WTC11 (cell line): ENCODE measurements at regions not wholly inside any gene's neighbourhood (a gene's known extent, or its start where the extent isn't known, plus 50 kb on each side); places are given as distances from the start of the nearest gene placed in this dataset.

Experiments
- ATAC-seq: fragments of 200-7000 bp; cut with Tn5 transposase; 2 replicates; pipeline ENCODE4 v1.10.0; 2021; ENCODE audit warnings: mild to moderate bottlenecking, moderate library complexity
- CTCF ChIA-PET: fragments of 300-600 bp; sonication (Branson Sonifier 250); formaldehyde crosslinking; loops from one replicate; lab custom pipeline; 2021; ENCODE audit warnings: antibody characterized with exemption; lab: Charles Lee
- POLR2A ChIA-PET: fragments of 350-600 bp; sonication (Branson Sonifier 250); formaldehyde crosslinking; loops from one replicate; lab custom pipeline; 2021; ENCODE audit warnings: antibody characterized with exemption; lab: Charles Lee
- DNase-seq: peaks from one replicate; pipeline ENCODE4 v3.0.0; 2021; ENCODE audit warnings: low spot score
- H3K27ac Mint-ChIP-seq: 2 replicates; pipeline ENCODE4 v1.8.0; 2021; ENCODE audit warnings: mixed read lengths
- H3K27me3 Mint-ChIP-seq: 2 replicates; pipeline ENCODE4 v1.8.0; 2021; ENCODE audit warnings: low read depth, mild to moderate bottlenecking, moderate library complexity, mixed read lengths
- H3K36me3 Mint-ChIP-seq: 2 replicates; pipeline ENCODE4 v1.8.0; 2021; ENCODE audit warnings: mixed read lengths
- H3K4me1 Mint-ChIP-seq: 2 replicates; pipeline ENCODE4 v1.8.0; 2022; ENCODE audit warnings: mixed read lengths
- H3K4me3 Mint-ChIP-seq: 2 replicates; pipeline ENCODE4 v1.8.0; 2021; ENCODE audit warnings: mild to moderate bottlenecking, moderate library complexity, mixed read lengths
- H3K9me3 Mint-ChIP-seq: 2 replicates; pipeline ENCODE4 v1.8.0; 2021; ENCODE audit warnings: mixed read lengths
- ATF1 ChIP-seq: sonication (generic); formaldehyde crosslinking; IDR thresholded peaks from 2 replicates; pipeline ENCODE4 v1.8.1; 2023; ENCODE audit warnings: mild to moderate bottlenecking, moderate library complexity, missing genetic modification reagents
- ATF2 ChIP-seq: sonication (generic); formaldehyde crosslinking; IDR thresholded peaks from 2 replicates; pipeline ENCODE4 v1.8.1; 2022; ENCODE audit warnings: low read depth, missing genetic modification reagents, borderline replicate concordance
- FOXJ3 ChIP-seq: sonication (generic); formaldehyde crosslinking; IDR thresholded peaks from 2 replicates; pipeline ENCODE4 v1.9.0; 2021; ENCODE audit warnings: missing genetic modification reagents, mild to moderate bottlenecking, borderline replicate concordance
- MAX ChIP-seq: sonication (generic); formaldehyde crosslinking; IDR thresholded peaks from 2 replicates; pipeline ENCODE4 v1.8.0; 2022; ENCODE audit warnings: mild to moderate bottlenecking, missing genetic modification reagents
- RELA ChIP-seq: sonication (generic); formaldehyde crosslinking; IDR thresholded peaks from 2 replicates; pipeline ENCODE4 v1.8.1; 2022; ENCODE audit warnings: missing genetic modification reagents, mild to moderate bottlenecking, borderline replicate concordance
- SOX15 ChIP-seq: fragments of 250-450 bp; sonication (Bioruptor Pico); IDR thresholded peaks from 2 replicates; pipeline ENCODE4 v1.9.0; 2021; ENCODE audit warnings: mild to moderate bottlenecking
- SP1 ChIP-seq: sonication (generic); formaldehyde crosslinking; conservative IDR thresholded peaks from 2 replicates; pipeline ENCODE4 v1.8.1; 2022; ENCODE audit warnings: missing genetic modification reagents
- TP53 ChIP-seq: sonication (generic); formaldehyde crosslinking; IDR thresholded peaks from 2 replicates; pipeline ENCODE4 v1.8.1; 2023; ENCODE audit warnings: mild to moderate bottlenecking, missing genetic modification reagents
- ZBTB21 ChIP-seq: sonication (generic); formaldehyde crosslinking; IDR thresholded peaks from 2 replicates; pipeline ENCODE4 v1.8.1; 2023; ENCODE audit warnings: mild to moderate bottlenecking, missing genetic modification reagents, borderline replicate concordance
- ZNF317 ChIP-seq: sonication (generic); formaldehyde crosslinking; IDR thresholded peaks from 2 replicates; pipeline ENCODE4 v1.8.1; 2023; ENCODE audit warnings: low read depth, mild to moderate bottlenecking, moderate library complexity, missing genetic modification reagents, borderline replicate concordance
- TF ChIP-seq, protein P1 (sequence below): sonication (generic); formaldehyde crosslinking; conservative IDR thresholded peaks from 2 replicates; pipeline ENCODE4 v1.8.1; 2023; ENCODE audit warnings: mild to moderate bottlenecking, low read depth, missing genetic modification reagents, moderate library complexity
- TF ChIP-seq, protein P2 (sequence below): sonication (generic); formaldehyde crosslinking; IDR thresholded peaks from 2 replicates; pipeline ENCODE4 v1.8.0; 2022; ENCODE audit warnings: mild to moderate bottlenecking, missing genetic modification reagents
- TF ChIP-seq, protein P3 (sequence below): fragments of 200-600 bp; IDR thresholded peaks from 2 replicates; pipeline ENCODE4 v1.8.0; 2022; ENCODE audit warnings: antibody characterized with exemption
- TF ChIP-seq, protein P4 (sequence below): fragments of 250-450 bp; sonication (Bioruptor Pico); IDR thresholded peaks from 2 replicates; pipeline ENCODE4 v1.8.0; 2021; ENCODE audit warnings: mild to moderate bottlenecking
- TF ChIP-seq, protein P5 (sequence below): fragments of 250-450 bp; sonication (Bioruptor Pico); conservative IDR thresholded peaks from 2 replicates; pipeline ENCODE4 v1.9.0; 2021; ENCODE audit warnings: mild to moderate bottlenecking

GRCh38 chr4:77236806-77237205, 79.8 kb downstream of the CCNG2 start (continued):
- TF ChIP-seq, protein P1, sequence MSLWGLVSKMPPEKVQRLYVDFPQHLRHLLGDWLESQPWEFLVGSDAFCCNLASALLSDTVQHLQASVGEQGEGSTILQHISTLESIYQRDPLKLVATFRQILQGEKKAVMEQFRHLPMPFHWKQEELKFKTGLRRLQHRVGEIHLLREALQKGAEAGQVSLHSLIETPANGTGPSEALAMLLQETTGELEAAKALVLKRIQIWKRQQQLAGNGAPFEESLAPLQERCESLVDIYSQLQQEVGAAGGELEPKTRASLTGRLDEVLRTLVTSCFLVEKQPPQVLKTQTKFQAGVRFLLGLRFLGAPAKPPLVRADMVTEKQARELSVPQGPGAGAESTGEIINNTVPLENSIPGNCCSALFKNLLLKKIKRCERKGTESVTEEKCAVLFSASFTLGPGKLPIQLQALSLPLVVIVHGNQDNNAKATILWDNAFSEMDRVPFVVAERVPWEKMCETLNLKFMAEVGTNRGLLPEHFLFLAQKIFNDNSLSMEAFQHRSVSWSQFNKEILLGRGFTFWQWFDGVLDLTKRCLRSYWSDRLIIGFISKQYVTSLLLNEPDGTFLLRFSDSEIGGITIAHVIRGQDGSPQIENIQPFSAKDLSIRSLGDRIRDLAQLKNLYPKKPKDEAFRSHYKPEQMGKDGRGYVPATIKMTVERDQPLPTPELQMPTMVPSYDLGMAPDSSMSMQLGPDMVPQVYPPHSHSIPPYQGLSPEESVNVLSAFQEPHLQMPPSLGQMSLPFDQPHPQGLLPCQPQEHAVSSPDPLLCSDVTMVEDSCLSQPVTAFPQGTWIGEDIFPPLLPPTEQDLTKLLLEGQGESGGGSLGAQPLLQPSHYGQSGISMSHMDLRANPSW (CRISPR knock-in tag), result no peak
- TF ChIP-seq RELA (CRISPR knock-in tag) (no peak), SOX15 (CRISPR knock-in tag) (no peak), ATF1 (CRISPR knock-in tag) (no peak)
- TF ChIP-seq, protein P2, sequence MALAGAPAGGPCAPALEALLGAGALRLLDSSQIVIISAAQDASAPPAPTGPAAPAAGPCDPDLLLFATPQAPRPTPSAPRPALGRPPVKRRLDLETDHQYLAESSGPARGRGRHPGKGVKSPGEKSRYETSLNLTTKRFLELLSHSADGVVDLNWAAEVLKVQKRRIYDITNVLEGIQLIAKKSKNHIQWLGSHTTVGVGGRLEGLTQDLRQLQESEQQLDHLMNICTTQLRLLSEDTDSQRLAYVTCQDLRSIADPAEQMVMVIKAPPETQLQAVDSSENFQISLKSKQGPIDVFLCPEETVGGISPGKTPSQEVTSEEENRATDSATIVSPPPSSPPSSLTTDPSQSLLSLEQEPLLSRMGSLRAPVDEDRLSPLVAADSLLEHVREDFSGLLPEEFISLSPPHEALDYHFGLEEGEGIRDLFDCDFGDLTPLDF, result no peak

DNA sequence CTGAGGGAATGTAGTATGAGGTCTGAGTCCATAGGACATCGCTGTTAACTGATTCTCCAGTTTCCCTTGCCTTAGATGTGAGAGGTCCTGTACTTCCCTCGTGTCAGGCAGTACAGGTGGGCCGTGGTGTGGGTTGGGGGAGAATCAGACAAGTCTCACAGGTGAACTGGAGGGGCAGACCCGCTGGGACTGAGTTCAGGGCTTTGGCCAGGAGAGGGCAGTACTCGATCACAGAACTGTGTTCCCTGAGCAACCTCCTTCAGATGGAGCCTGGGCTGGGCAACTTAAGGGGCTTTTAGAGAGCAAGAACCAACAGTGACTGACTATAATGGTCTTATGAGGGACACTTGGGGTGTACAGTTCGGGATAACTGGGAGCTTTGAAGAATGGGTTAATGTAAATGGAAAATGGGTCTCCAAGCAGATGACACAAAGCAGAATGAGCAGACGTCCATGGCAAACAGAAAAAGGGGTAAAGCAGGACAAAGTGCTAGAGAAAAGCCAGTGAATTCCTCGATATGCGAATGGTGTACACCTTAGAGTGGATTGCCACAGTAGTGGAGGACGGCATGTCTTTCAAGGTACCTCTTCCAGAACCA, 83.6 kb downstream of the CCNG2 start:
- CTCF ChIA-PET, result interaction anchor here (0.6 to 5.0 kb wide), 6 partner anchors 18 to 178 kb away, joined by 3 to 29 read pairs (median 4); no protein-coding TSS in a partner anchor
- Mint-ChIP-seq H3K4me3 (no peak overlapping the region), H3K27me3 (peaks cover 6% of the 10 kb centered on the region), H3K36me3 (no peaks in the 10 kb centered on the region), H3K27ac (no peak overlapping the region)
- TF ChIP-seq ZBTB21 (CRISPR knock-in tag), result no peak
- TF ChIP-seq, protein P3, sequence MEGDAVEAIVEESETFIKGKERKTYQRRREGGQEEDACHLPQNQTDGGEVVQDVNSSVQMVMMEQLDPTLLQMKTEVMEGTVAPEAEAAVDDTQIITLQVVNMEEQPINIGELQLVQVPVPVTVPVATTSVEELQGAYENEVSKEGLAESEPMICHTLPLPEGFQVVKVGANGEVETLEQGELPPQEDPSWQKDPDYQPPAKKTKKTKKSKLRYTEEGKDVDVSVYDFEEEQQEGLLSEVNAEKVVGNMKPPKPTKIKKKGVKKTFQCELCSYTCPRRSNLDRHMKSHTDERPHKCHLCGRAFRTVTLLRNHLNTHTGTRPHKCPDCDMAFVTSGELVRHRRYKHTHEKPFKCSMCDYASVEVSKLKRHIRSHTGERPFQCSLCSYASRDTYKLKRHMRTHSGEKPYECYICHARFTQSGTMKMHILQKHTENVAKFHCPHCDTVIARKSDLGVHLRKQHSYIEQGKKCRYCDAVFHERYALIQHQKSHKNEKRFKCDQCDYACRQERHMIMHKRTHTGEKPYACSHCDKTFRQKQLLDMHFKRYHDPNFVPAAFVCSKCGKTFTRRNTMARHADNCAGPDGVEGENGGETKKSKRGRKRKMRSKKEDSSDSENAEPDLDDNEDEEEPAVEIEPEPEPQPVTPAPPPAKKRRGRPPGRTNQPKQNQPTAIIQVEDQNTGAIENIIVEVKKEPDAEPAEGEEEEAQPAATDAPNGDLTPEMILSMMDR, result peak; percentile 80
- TF ChIP-seq, all 79 proteins: peak for 1
- ATAC-seq (peak; percentile 99), DNase-seq (peak; percentile 89)
- POLR2A ChIA-PET, result no interaction called here
- H3K4me1 Mint-ChIP-seq, result no peaks in the 10 kb centered on the region; the same call in 1 of the 2 replicates
- H3K9me3 Mint-ChIP-seq, result no peaks in the 10 kb centered on the region

- H3K4me3 Mint-ChIP-seq, result no peak overlapping the region
- CTCF ChIA-PET, result no interaction called here
- no peaks in the 10 kb centered on the region for H3K36me3 Mint-ChIP-seq
- no peak overlapping the region for H3K27ac Mint-ChIP-seq
- DNase-seq, result no peak
- H3K9me3 Mint-ChIP-seq, result no peaks in the 10 kb centered on the region
- peaks cover 19% of the 10 kb centered on the region for H3K27me3 Mint-ChIP-seq
- TF ChIP-seq, protein P4, sequence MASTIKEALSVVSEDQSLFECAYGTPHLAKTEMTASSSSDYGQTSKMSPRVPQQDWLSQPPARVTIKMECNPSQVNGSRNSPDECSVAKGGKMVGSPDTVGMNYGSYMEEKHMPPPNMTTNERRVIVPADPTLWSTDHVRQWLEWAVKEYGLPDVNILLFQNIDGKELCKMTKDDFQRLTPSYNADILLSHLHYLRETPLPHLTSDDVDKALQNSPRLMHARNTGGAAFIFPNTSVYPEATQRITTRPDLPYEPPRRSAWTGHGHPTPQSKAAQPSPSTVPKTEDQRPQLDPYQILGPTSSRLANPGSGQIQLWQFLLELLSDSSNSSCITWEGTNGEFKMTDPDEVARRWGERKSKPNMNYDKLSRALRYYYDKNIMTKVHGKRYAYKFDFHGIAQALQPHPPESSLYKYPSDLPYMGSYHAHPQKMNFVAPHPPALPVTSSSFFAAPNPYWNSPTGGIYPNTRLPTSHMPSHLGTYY (CRISPR knock-in tag), result no peak
- TF ChIP-seq TP53 (CRISPR knock-in tag) (no peak), ZNF317 (CRISPR knock-in tag) (no peak), SP1 (CRISPR knock-in tag) (no peak), ATF2 (no peak), FOXJ3 (no peak), MAX (CRISPR knock-in tag) (no peak)
- TF ChIP-seq, protein P5, sequence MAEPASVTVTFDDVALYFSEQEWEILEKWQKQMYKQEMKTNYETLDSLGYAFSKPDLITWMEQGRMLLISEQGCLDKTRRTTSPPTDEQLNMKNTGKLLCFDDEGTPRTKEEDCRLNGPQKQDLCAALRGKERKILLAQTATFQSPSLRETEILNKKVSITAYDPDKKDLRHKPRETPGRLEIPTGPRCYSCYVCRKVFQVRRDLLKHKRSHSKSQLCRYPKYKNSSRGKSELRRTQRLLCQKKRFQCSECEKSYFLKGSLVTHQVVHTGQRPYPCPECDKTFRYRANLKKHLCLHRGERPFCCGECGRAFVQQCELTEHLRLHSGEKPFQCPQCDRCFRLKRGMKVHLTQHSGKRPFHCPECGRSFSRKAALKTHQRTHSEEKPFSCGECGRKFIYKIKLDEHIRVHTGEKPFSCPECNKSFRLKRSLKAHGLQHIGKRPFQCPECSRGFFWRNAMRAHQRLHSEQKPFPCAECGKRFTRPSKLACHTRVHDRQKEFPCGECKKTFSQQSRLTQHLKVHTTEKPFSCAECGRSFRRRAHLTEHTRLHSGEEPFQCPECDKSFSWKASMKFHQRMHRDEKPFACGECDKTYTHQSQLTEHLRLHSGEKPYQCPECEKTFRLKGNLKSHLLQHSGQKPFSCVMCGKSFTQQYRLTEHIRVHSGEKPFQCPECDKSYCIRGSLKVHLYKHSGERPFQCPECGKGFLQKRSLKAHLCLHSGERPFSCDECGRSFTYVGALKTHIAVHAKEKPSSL, result no peak
- TF ChIP-seq, all 79 proteins: peak for 0
- POLR2A ChIA-PET, result no interaction called here
- no peaks in the 10 kb centered on the region for H3K4me1 Mint-ChIP-seq
- no peak for ATAC-seq
Observed at GRCh38 chr4:77248805-77249204, 91.8 kb downstream of the CCNG2 start.
